GM19351 (cell line): ENCODE measurements at regions not wholly inside any gene's neighbourhood (a gene's known extent, or its start where the extent isn't known, plus 50 kb on each side); places are given as distances from the start of the nearest gene placed in this dataset.
"Not testable (repeated sequence)": the region's sequence is repeated elsewhere in the genome, so short reads cannot be mapped to it uniquely, and the experiment has no call there.

Experiments
- ATAC-seq: cut with Tn5 transposase; IDR thresholded peaks from one replicate; pipeline ENCODE4 v1.9.1; 2021; ENCODE audit warnings: mild to moderate bottlenecking, moderate library complexity; ENCODE audit not compliant: unreplicated experiment

DNA sequence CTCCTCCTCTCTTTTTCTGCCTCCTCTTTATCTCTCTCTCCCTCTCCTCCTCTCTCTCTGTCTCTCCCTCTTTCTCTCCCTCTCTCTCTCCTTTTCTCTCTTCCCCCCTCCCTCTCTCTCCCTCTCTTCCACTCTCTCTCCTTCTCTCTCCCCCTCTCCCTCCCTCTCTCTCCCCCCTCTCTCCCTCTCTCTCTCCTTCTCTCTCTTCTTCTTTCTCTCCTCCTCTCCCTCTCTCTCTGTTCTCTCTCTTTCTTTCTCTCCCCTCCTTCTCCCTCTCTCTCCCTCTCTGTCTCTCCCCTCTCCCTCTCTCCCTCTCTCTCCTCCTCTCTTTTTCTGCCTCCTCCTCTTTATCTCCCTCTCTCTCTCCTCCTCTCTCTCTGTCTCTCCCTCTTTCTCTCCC, 197.4 kb downstream of the UQCRFS1 start:
- ATAC-seq, result no peak

DNA sequence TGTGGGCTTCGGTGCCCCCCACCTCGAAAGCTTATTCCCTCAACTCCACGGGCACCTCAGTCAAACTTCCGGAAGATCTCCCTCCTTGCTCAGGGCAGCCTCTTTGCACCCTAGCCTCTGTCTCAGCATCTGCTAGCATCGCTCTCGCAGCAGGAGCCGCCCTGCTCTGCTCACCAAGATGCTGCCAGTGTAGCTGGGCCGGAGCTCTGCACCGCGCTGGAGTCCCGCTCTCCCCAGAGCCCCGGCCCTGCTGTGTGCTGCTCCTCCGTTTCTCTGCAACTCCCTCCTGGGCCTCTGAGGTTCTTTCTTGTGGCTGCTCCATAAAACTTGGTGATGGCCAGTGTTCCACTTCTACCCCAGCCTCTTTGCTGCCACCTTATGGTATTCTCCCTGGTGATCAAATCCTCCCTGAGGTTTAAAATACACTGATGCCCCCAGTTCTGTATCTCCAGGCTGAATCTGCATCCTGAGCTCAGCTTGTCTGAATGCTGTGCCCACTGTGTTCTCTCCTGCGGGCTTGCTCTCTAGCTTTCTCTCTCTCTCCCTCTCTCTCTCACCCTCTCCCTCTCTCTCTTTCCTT, 198.0 kb downstream of the UQCRFS1 start:
- no peak for ATAC-seq

DNA sequence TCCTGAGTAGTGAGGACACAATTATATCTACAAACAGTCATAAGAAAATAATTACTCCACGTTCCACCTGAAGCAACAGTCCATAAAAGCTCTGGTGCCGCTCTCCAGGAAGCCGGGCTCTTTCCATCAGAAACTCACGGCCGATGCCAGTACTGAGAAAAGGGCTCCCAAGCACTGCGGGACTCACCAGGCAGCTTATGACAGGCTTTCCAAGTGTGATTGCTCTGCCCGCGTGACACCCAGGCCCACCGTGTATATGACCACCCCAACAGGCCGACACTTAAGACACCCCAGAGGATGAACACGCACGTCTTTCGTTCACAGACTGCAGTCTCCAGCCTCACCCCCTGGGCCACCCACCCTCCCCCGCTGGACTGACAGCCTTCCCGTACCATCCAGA, 199.0 kb downstream of the UQCRFS1 start:
- no peak for ATAC-seq

DNA sequence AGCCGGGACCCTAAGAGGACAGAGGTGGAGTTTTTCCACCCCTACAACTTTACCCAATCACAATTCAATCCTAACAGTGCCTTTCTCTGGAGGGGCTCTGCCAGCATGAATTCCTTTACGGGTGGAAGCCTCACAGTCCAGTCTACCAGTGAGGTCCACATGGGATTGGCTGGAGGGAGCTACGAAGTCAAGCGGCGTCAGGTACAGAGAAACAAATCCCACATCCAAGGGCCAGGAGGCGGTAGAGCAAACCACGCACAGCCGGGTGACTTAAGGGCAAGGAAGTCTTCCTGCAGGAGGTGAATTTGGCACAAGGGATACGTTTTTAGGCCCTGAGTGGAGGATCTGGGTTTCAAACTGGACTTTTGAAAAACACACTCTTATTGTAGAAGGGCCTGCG, 199.6 kb downstream of the UQCRFS1 start:
- no peak for ATAC-seq

DNA sequence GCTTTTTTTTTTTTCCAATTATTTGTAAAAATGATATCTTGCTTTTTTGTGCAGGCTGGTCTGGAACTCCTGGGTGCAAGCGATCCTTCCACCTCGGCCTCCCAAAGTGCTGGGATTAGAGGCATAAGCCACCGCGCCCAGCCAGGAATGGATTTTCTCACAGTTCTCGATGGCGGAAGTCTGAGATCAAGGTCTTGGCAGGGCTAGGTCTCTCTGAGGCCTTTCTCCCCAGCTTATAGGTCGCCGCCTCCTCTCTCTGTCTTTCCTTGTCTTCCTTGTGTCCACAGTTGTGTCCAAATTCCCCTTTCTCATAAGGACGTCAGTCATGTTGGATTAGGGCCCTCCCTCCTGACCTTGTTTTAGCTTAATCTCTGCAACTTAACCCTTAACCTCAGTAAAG, 200.5 kb downstream of the UQCRFS1 start:
- ATAC-seq, result no peak

DNA sequence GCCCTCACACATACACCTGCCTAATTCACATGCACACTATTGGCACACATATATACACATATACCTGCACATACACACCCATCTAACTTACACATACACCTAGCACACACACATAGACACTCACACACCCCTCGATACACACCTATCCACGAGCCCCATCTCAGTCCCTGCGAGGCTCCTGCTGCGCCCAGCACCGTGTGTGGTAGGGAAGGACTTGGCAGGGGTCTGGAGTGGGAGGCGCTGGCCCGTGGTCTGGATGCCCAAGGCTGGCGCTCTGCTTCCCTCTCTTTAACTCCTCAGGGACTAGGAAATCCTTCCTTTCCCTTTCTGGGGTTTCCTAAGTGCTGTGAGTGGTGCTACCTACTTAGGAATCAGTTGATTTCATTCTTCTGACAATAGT, 202.7 kb downstream of the UQCRFS1 start:
- no peak for ATAC-seq

- ATAC-seq, result no peak
Measured at GRCh38 chr19:29006057-29006735, 206.8 kb downstream of the UQCRFS1 start.

DNA sequence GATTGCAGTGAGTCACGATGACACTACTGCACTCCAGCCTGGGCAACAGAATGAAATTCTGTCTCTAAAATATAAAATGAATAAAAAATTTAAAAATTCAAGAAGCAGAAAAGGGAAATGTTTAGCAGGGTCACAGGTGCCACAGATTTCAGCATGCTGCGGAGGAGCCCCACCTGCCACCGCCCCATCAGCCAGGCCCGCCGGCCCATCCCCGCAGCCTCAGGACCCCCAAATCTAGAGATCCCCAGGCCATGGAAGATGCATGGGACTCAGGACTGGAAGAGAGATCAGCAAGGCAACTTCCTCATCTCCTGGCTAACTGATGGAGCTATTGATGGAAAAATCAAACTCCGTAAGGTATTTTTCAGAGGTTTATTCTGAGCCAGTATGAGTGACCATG, 208.2 kb downstream of the UQCRFS1 start:
- ATAC-seq, result no peak

DNA sequence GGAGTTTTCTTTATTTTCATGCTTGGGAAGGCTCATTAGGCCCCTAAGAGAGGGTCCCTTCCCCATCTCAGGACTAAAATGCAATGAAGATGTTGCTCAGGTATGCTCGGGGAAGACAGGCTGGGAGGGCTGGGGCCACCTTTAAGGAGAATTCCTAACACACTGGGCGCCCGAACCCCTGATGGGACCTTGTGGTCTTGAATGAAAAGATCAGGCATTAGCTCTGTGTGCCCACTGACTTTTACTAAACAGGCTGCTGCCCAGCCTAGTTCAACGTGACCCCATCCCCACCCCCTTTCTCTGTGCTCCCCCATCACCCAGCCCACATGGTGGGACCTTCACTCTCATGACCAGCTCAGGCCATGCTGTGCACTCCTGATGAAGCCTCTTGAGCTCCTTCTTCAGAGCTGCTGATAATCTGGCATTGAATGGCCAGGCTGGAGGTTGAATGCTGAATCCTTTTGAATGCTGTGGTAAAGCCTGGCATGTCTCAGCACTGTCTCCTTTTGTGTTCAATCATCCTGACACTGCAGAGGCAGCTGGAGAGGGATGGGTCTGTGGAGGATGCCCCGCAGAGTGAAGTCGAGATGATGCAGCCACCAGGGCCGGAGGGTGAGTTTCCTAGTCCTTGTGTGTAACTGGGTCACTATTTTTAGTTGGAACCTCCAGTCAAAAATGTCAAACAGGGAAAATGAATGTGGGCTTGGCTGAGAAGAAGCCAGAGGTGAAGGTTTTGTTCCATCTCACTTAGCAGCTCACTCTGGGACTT, 209.1 kb downstream of the UQCRFS1 start:
- ATAC-seq, result no peak

DNA sequence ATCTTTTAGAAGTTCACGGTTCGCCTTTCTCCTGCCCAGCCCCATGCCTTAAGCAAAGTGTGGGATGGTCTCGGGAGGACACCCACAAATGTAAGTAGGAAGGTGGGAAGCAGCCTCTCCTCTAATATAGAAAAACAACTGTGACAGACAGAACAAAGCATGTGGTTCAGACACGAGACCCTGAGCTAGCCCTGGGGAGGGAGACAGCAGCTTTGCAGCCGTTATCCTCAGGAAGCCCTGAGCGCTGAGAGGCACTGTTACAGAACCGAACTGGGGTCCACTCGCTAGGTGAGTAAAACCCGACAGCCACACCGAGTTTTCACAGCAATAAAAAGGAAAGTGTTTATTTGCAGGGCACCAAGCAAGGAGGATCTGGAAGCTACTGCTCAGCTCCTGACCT, 210.6 kb downstream of the UQCRFS1 start:
- ATAC-seq, result no peak

- no peak for ATAC-seq
Measured at GRCh38 chr19:29001597-29002245, 211.2 kb downstream of the UQCRFS1 start.

DNA sequence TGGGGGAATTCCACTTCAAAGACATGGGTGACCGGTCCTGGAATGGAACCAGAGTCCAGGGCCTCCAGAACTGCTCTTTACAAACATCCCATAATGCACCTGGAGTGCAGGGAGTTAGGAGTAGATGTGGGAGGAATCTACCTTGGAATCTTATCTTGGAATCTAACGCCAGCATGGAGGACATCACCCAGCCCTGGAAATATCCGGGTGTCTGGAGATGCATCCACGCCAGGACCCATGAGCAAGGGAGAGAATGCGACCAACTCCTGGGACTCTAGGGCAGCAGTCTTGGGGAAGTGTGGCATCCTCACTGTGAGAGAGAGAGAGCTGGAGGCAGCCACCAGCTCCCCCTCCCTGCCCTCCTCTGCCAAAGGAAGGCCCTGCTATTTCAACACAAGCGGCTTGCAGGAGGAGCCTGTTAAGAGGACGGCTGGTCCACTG, 211.8 kb downstream of the UQCRFS1 start:
- ATAC-seq, result no peak

GRCh38 chr19:28999724-29000433, 213.1 kb downstream of the UQCRFS1 start:
- no peak for ATAC-seq

GRCh38 chr19:28998974-28999373, 214.0 kb downstream of the UQCRFS1 start:
- no peak for ATAC-seq

GRCh38 chr19:28997866-28998265, 215.1 kb downstream of the UQCRFS1 start:
- ATAC-seq, result not testable (repeated sequence)

DNA sequence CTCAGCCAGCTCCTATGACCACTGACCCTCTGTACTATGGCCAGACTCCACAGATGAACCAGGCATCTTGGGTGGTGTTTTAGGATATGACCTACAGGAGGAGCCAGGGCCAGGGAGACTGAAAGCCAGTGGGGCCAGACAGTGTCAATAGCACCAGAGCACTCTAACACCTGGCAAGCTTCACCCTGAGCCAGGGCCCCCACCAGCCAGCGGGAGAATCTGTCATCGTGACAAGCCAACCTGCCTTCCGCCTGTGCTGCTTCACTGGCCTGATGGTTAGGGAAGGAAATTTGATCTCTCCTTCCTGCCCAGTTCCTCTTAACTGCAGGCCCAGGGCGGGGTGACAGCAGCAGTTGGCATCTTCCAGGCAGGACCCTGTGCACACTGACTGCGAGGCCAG, 222.4 kb downstream of the UQCRFS1 start:
- ATAC-seq, result no peak

DNA sequence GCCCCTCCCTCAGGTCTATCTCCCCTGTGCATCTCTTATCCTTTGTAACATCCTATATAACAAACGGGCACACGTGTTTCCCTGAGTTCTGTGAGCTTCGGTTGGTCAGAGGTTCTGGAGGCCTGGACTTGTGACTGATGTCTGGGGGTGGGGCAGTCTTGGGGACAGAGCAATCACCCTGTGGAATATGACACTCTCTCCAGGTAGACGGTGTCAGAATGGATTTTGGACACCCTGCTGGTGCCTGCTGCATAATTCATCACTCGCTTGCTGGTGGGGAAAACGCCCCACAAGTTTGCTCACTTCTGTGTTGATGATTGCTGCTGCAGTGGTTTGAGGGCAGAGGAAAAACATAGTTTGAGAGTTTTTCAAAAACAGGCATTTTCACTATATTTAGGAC, 223.2 kb downstream of the UQCRFS1 start:
- no peak for ATAC-seq

DNA sequence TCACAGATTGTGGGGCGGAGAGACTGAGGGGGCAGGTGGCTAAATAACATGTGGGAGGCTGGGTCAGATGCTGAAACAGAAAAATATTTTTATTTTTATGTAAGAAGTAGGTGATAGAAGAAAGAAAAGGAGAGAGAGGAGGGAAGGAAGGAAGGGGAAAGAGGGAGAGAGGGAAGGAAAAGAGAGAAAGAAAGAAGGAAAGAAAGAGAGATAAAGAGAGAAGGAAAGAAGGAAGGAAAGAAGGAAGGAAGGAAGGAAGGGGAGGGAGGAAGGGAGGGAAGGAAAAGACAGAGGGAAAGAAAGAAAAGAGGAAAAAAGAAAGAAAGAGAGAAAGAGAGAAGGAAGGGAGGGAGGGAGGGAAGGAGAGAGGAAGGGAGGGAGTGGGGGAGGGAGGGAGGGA, 224.9 kb downstream of the UQCRFS1 start:
- ATAC-seq, result no peak

GRCh38 chr19:28987177-28987576, 225.8 kb downstream of the UQCRFS1 start:
- ATAC-seq, result no peak

DNA sequence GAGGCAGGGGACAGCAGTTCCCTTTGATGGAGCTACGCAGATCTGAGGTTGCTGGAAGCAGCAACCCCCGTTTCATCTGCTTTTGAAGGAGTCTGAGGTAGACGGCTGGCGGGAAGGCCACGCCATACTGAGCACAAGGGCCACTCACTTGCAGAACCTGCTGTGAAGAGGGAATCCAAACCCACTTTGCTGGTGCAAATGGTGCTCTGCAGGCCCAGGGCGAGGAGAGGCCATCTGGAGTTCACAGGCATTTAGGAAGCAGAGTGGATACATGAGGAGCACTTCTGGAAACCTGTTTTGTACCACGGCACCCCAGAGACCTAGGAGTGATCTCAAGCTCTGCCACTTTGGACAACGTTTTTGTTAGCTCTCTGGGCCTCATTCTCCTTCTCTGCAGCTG, 227.8 kb downstream of the UQCRFS1 start:
- ATAC-seq, result no peak

GRCh38 chr19:28984315-28984714, 228.6 kb downstream of the UQCRFS1 start:
- no peak for ATAC-seq
